ENCODE measurements at regions not wholly inside any gene's neighbourhood (a gene's known extent, or its start where the extent isn't known, plus 50 kb on each side); places are given as distances from the start of the nearest gene placed in this dataset.

DNA sequence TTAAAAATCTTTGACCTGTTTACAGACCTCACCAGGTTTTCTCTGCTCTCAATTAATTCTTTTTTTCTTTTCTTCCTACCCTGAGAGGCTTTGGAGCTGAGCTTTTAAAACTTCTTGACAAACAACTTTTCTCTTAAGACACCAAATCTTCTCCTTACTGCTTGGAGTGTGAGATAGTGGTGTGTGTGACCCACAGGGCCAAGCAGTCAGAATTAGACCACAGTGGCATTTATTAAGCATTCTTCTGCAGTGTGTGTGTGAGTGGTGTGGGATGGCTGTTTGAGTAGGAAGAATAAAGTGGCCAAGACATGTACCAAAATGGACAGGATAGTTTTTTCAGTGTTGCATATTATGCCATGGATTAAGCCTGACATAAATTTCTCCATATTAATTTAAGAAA, 665.1 kb downstream of the RAPGEF2 start:
- no peak for TF ChIP-seq CTCF (IDR thresholded peaks at IDR 0.05; ENCODE audit: low read depth, low read length, missing control alignments)
- in situ Hi-C loops (cut with HindIII; ENCODE audit: low sequenced_read_pairs): no loop called here
- H3K4me3 ChIP-seq (ENCODE audit: low read depth, low read length): no peak overlapping the region
- DNase-seq (ENCODE audit: low read depth): no peak

GRCh38 chr4:159770401-159770800, 667.5 kb downstream of the RAPGEF2 start:
- TF ChIP-seq CTCF (IDR thresholded peaks at IDR 0.05; ENCODE audit: low read depth, low read length, missing control alignments): no peak
- no peak overlapping the region for H3K4me3 ChIP-seq (ENCODE audit: low read depth, low read length)
- no peak for DNase-seq (ENCODE audit: low read depth)
- in situ Hi-C loops (cut with HindIII; ENCODE audit: low sequenced_read_pairs): no loop called here

- in situ Hi-C loops (cut with HindIII; ENCODE audit: low sequenced_read_pairs): no loop called here
Measured at GRCh38 chr4:159770969-159771368, 668.1 kb downstream of the RAPGEF2 start.

GRCh38 chr4:159776961-159777360, 674.1 kb downstream of the RAPGEF2 start:
- no peak for DNase-seq (ENCODE audit: low read depth)
- in situ Hi-C loops (cut with HindIII; ENCODE audit: low sequenced_read_pairs): no loop called here
- TF ChIP-seq CTCF (IDR thresholded peaks at IDR 0.05; ENCODE audit: low read depth, low read length, missing control alignments): no peak
- H3K4me3 ChIP-seq (ENCODE audit: low read depth, low read length): no peak overlapping the region

More at GRCh38 chr4:159770969-159771368, 668.1 kb downstream of the RAPGEF2 start:
- DNase-seq (ENCODE audit: low read depth): no peak
- TF ChIP-seq CTCF (IDR thresholded peaks at IDR 0.05; ENCODE audit: low read depth, low read length, missing control alignments): no peak
- H3K4me3 ChIP-seq (ENCODE audit: low read depth, low read length): no peak overlapping the region

GRCh38 chr4:159777689-159778088, 674.8 kb downstream of the RAPGEF2 start:
- no peak for TF ChIP-seq CTCF (IDR thresholded peaks at IDR 0.05; ENCODE audit: low read depth, low read length, missing control alignments)
- DNase-seq (ENCODE audit: low read depth): no peak
- in situ Hi-C loops (cut with HindIII; ENCODE audit: low sequenced_read_pairs): no loop called here
- no peak overlapping the region for H3K4me3 ChIP-seq (ENCODE audit: low read depth, low read length)

DNA sequence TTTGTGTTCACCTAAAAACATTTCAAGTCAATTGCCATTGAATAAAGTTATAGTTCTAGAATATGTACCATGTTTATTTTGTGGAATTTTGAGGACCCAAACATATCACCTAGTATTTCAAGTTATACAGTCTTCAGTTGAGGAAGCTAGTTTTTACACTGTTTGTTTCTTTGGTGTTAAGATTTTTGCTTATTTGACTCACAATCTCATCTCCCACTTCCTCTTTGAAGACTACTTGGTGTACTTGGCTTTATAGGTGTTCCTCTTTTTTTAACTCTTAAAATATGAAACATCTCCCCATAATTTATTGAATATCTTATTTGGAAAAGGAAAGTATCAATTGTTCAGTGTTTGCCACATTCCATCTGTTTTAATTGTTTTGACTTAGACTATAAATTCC, 675.4 kb downstream of the RAPGEF2 start:
- no peak for DNase-seq (ENCODE audit: low read depth)
- in situ Hi-C loops (cut with HindIII; ENCODE audit: low sequenced_read_pairs): no loop called here
- TF ChIP-seq CTCF (IDR thresholded peaks at IDR 0.05; ENCODE audit: low read depth, low read length, missing control alignments): no peak
- H3K4me3 ChIP-seq (ENCODE audit: low read depth, low read length): no peak overlapping the region

GRCh38 chr4:159779716-159780115, 676.8 kb downstream of the RAPGEF2 start:
- in situ Hi-C loops (cut with HindIII; ENCODE audit: low sequenced_read_pairs): no loop called here
- DNase-seq (ENCODE audit: low read depth): no peak
- no peak for TF ChIP-seq CTCF (IDR thresholded peaks at IDR 0.05; ENCODE audit: low read depth, low read length, missing control alignments)
- no peak overlapping the region for H3K4me3 ChIP-seq (ENCODE audit: low read depth, low read length)

Measured in astrocyte of the cerebellum (primary cell).